HG03378 (cell line): ENCODE measurements at regions not wholly inside any gene's neighbourhood (a gene's known extent, or its start where the extent isn't known, plus 50 kb on each side); places are given as distances from the start of the nearest gene placed in this dataset.
"Not testable (repeated sequence)": the region's sequence is repeated elsewhere in the genome, so short reads cannot be mapped to it uniquely, and the experiment has no call there.

ENCODE experiments used
- ATAC-seq: cut with Tn5 transposase; IDR thresholded peaks from one replicate; pipeline ENCODE4 v1.9.1; 2021; ENCODE audit warnings: mild to moderate bottlenecking, moderate library complexity; ENCODE audit not compliant: unreplicated experiment

DNA sequence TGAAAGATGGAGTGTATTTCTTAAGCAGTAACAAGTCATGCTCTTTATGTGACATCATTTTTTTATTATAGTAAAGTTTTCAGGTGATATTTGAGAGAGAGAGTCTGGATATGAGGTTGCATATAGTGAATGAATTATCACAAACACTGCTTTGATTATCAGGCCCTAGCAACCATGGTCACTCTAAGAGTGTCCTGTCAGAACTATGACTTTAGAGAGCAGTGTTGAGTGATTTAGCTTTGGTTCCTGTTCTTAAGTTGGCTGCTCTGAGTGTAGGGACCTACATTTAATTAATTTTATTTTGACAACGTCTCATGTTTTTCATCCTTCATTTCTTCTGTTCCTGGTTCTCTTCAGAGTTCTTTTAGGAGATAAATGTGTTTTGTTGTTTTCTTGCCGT lies 275.5 kb downstream of the KCNJ3 start:
- ATAC-seq = no peak

DNA sequence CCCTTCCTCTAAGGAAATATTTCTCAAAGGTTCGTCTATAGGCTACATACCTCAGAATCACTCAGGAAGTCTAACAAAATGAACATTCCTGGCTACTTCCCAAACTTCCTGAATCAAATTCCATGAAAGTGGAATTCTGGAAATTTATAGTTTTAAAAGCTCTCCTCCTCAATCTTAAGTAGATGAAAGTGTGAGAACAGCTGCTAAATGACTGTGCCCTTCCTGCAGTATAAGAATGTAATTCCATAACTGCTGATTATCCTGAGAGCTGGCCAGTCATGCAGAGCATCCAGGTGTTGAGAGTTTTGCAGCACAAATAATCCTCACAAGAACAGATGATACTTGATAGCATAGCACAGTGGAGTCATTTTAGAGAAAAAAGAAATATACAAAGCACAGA lies 265.0 kb downstream of the KCNJ3 start:
- no peak for ATAC-seq

- no peak for ATAC-seq
Observed at GRCh38 chr2:154961676-154962075, 263.2 kb downstream of the KCNJ3 start.

DNA sequence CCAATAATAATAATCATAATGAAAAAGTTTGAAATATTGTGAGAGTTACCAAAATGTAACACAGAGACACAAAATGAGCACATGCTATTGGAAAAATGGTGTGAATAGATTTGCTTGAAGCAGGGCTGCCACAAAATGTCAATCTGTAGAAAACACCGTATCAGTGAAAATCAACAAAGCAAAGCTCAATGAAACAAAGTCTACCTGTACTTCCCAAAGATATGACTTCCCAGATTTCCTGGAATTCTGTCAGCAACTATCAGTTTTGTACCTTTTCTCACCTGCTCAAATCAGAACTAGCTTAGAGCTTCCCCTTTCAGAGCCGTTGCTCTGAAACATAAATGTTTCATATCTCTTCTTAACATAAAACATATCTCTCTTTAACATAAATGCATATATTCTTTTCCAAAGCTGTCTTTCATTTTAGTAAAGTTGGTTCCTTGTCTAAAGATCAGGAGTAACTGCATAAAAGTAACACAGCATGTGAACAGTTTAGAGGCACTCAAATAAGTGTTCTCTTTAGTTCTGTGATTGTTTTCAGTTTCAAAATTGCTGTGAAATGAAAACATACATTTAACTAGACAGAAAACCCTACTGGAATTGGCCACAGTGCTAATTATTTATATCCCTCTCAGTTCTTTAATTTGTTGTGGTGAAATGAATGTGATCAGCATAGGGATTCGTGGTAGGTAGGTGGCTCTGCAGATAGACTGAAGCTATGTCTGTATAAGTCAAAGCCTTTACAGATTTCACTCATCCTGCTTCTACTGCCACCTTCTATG lies 262.5 kb downstream of the KCNJ3 start:
- peak; percentile 97 for ATAC-seq

GRCh38 chr2:154952346-154952980 lies 254.0 kb downstream of the KCNJ3 start:
- ATAC-seq = no peak

GRCh38 chr2:154947416-154947815 lies 248.9 kb downstream of the KCNJ3 start:
- not testable (repeated sequence) for ATAC-seq

- ATAC-seq = no peak
Observed at GRCh38 chr2:154945984-154946383, 247.5 kb downstream of the KCNJ3 start.

DNA sequence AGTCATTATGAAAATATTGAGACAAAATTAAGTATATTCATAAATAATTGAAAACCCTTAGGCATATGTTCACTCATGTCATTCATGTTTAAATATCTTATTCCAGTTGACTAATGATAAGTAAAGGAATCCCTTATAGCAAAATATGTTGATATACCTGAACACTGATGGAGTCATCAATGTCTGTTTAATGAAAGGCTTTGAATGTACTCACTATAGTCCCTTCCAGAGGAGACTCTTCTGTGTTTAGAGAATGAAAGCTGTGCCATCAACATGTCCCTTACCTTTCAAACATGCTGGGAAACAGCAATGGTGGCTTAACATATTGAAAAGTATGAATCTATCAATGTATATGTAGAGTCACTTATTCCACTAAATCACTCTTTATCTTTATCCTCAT lies 242.9 kb downstream of the KCNJ3 start:
- ATAC-seq = no peak

DNA sequence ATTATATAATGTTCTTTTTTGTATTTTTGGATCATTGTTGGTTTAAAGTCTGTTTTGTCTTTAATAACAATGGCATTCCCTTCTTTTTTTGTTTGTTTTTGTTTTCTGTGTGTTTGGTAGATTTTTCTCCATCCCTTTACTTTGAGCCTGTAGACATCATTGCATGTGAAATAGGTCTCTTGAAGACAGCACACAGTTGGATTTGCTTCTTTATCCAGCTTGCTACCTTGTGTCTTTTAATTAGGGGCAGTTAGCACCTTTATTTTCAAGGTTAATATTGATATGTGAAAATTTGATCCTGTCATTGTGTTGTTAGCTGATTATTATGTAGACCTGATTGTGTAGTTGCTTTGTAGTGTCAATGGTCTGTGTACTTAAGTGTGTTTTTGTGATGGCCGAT lies 235.7 kb downstream of the KCNJ3 start:
- no peak for ATAC-seq

GRCh38 chr2:154924531-154924930 lies 226.0 kb downstream of the KCNJ3 start:
- ATAC-seq = no peak

DNA sequence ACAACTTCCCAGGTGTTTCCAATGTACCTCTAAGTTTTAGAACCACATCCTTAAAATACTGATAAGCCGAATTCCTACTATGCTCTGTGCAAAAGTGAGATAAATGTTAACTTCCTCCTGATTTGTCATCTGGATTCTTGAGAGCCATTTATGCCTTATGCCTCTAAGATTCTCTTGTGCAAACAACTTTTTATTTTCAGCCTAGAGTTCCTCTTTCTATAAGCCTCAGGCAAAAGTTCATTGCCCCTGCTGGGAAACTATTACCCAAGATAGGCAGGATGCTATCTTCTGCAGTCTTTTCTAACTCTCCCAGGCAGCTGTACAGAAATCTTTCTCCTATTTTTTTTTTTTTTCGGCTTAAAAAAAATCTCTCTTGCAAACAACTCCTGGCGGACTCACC lies 216.1 kb downstream of the KCNJ3 start:
- no peak for ATAC-seq

DNA sequence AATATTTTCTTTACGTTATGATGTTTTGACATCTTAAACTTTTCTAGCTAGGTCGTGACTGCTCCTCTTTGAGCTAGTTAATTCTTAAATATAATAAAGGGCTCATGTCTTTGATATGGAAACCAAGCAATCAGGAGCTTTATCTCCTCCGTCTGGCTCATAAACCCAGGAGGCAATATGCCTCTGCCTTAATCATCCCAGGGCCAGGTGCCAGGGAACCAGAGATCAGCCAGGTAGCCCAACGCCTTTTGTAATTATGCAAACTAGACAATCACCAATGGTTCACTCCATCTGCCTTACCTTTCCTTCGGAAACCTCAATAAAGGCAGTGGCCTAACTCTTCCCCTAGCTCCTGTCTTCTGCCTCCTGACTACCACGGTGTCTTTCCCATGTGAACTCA lies 213.7 kb downstream of the KCNJ3 start:
- no peak for ATAC-seq

DNA sequence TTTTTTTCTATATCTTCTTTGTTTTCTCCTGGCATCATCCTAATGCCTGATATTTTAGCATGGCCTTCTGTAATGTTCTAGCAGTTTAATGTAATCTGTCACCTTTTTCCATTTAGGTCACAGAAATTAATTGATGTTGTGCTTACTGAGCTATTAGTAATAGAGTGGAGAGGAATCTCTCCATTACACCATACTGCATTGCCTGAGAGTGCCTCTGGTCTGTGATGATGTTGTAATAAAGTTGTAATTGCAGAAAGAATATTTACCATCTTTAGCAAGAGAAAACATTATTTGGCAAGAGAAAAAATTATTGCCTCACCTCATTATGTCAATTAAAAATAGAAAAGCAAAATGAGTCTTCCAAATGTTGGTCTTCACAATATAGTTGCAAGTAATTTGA lies 213.2 kb downstream of the KCNJ3 start:
- ATAC-seq = no peak

- no peak for ATAC-seq
Observed at GRCh38 chr2:154910701-154911100, 212.2 kb downstream of the KCNJ3 start.

GRCh38 chr2:154908327-154908726 lies 209.8 kb downstream of the KCNJ3 start:
- ATAC-seq = no peak
